ENCODE measurements at regions not wholly inside any gene's neighbourhood (a gene's known extent, or its start where the extent isn't known, plus 50 kb on each side); places are given as distances from the start of the nearest gene placed in this dataset.

GRCh38 chr5:128635379-128635778 lies 97.3 kb upstream of the FBN2 start:
- TF ChIP-seq CTCF (IDR thresholded peaks at IDR 0.05; ENCODE audit: low read depth, low read length, missing control alignments) = no peak
- no peak for DNase-seq (ENCODE audit: low read depth)
- H3K4me3 ChIP-seq (ENCODE audit: low read depth, low read length) = no peak overlapping the region

DNA sequence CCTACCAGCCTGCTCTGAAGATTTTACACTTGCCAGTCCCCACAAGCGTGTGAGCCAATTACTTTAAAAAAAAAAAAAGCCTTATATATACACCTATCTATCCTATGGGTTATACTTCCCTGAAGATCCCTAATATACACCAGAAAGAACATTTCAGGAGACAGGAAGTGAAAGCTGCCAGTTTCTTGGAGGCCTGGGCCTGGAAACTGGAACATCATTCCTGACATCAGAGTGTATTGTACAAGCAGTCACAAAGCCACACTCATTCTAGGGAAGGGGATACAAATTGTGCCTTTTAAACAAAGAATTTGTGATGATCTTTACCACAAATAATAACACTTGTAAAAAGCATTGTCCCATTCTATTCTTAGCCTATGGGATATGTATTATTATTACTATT lies 98.3 kb upstream of the FBN2 start:
- DNase-seq (ENCODE audit: low read depth) = no peak
- no peak for TF ChIP-seq CTCF (IDR thresholded peaks at IDR 0.05; ENCODE audit: low read depth, low read length, missing control alignments)
- no peak overlapping the region for H3K4me3 ChIP-seq (ENCODE audit: low read depth, low read length)

DNA sequence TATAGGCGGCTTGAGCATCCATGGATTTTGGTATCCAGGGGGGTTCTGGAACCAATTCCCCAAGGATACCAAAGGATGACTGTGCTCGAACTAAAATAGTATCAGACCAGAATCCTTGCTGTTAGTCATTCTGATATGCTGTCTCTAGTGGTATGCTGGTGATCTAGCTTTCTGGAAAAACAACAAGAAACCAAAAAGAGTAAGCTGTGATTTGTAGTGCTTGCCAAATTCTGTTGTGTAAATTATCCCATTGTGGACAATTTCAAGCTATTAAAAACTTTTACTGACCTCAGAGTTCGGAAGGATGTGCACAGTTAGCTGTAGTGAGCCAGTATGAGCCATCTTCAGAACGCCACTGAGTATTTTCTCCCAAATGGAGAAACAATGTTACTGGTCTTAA lies 99.0 kb upstream of the FBN2 start:
- DNase-seq (ENCODE audit: low read depth) = no peak
- H3K4me3 ChIP-seq (ENCODE audit: low read depth, low read length) = no peak overlapping the region
- TF ChIP-seq CTCF (IDR thresholded peaks at IDR 0.05; ENCODE audit: low read depth, low read length, missing control alignments) = no peak

DNA sequence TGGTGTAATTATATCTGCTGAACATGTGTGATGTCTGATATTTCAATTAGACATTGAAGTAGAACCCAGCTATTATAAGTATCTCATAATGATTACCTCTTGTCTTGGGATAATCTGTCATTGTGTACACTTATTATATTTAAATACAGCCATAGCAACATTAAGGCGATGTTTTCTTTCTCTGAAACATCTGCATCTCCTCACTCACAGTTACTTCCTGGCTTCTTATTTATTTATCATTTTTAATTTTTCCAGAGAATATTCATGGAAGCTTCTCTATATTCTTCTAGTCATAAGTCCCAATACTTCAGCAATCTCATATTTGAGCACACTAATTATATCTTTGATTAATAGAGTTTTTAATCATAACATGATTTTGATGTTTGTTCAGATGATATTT lies 103.8 kb upstream of the FBN2 start:
- DNase-seq (ENCODE audit: low read depth) = no peak
- H3K4me3 ChIP-seq (ENCODE audit: low read depth, low read length) = no peak overlapping the region
- TF ChIP-seq CTCF (IDR thresholded peaks at IDR 0.05; ENCODE audit: low read depth, low read length, missing control alignments) = no peak

DNA sequence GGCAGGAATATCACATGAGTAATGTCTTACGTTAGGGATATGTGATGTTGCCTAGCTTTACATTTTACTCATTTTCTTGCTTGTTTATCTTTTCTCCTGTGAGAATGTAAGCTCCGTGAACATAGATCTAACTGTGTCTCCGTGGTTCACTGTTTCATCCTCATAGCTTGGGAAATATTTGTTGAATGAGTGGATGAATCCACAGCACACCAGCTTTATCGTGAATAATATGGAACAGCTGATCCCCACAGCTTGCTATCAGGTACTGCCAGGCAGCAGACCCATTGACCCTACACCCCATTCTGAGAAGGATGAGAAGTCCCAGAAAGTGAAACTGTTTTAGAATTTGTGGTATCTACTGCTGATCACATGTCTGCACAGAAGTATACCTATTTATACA lies 106.8 kb upstream of the FBN2 start:
- TF ChIP-seq CTCF (IDR thresholded peaks at IDR 0.05; ENCODE audit: low read depth, low read length, missing control alignments) = no peak
- DNase-seq (ENCODE audit: low read depth) = no peak
- H3K4me3 ChIP-seq (ENCODE audit: low read depth, low read length) = no peak overlapping the region

- no peak for TF ChIP-seq CTCF (IDR thresholded peaks at IDR 0.05; ENCODE audit: low read depth, low read length, missing control alignments)
- DNase-seq (ENCODE audit: low read depth) = no peak
- no peak overlapping the region for H3K4me3 ChIP-seq (ENCODE audit: low read depth, low read length)
Measured at GRCh38 chr5:128645581-128645980, 107.5 kb upstream of the FBN2 start.

GRCh38 chr5:128646176-128646575 lies 108.1 kb upstream of the FBN2 start:
- DNase-seq (ENCODE audit: low read depth) = no peak
- TF ChIP-seq CTCF (IDR thresholded peaks at IDR 0.05; ENCODE audit: low read depth, low read length, missing control alignments) = no peak
- H3K4me3 ChIP-seq (ENCODE audit: low read depth, low read length) = no peak overlapping the region
